Activated CD4-positive, alpha-beta T cell treated with anti-CD3 and anti-CD28 coated beads for 36 hours (primary cell): ENCODE measurements at regions not wholly inside any gene's neighbourhood (a gene's known extent, or its start where the extent isn't known, plus 50 kb on each side); places are given as distances from the start of the nearest gene placed in this dataset.

Experiments used
- ATAC-seq: fragments of 200-7000 bp; cut with Tn5 transposase; one replicate; pipeline ENCODE4 v1.10.0; 2021; ENCODE audit warnings: mild to moderate bottlenecking, moderate library complexity
- CTCF ChIA-PET: fragments of 350-600 bp; sonication (Branson Sonifier 250); formaldehyde crosslinking; loops from one replicate; lab custom pipeline; 2021; ENCODE audit warnings: antibody characterized with exemption; lab: Charles Lee
- POLR2A ChIA-PET: fragments of 350-600 bp; sonication (Branson Sonifier 250); formaldehyde crosslinking; loops from one replicate; lab custom pipeline; 2021; ENCODE audit warnings: antibody characterized with exemption, inconsistent platforms; lab: Charles Lee
- DNase-seq: peaks from one replicate; pipeline ENCODE4 v3.0.0-alpha.2; 2020
- H3K27ac Mint-ChIP-seq: one replicate; pipeline ENCODE4 v1.8.0; 2021; ENCODE audit warnings: mixed read lengths
- H3K27me3 Mint-ChIP-seq: one replicate; pipeline ENCODE4 v1.8.0; 2021; ENCODE audit warnings: mixed read lengths
- H3K36me3 Mint-ChIP-seq: one replicate; pipeline ENCODE4 v1.8.0; 2021; ENCODE audit warnings: low read depth, mixed read lengths
- H3K4me1 Mint-ChIP-seq: one replicate; pipeline ENCODE4 v1.8.0; 2021; ENCODE audit warnings: mixed read lengths
- H3K4me3 Mint-ChIP-seq: one replicate; pipeline ENCODE4 v1.8.0; 2021; ENCODE audit warnings: mild to moderate bottlenecking, moderate library complexity, mixed read lengths
- H3K9me3 Mint-ChIP-seq: one replicate; pipeline ENCODE4 v1.8.0; 2021; ENCODE audit warnings: low read depth, mixed read lengths
- intact Hi-C, 2 experiments: fragments of 100-400 bp; cut with DNase I in 1 of 2; cut with micrococcal nuclease in 1 of 2; formaldehyde crosslinking; loops; one replicate each; pipeline versions ENCODE4 v1.14.2 to v1.15.1; 2022 to 2024; cut with DNase I, micrococcal nuclease

- no peaks in the 10 kb centered on the region for H3K36me3 Mint-ChIP-seq
- peaks cover 3% of the 10 kb centered on the region for H3K9me3 Mint-ChIP-seq
- no peak for ATAC-seq
- H3K4me3 Mint-ChIP-seq = no peak overlapping the region
- ChIA-PET CTCF (no interaction called here), POLR2A (no interaction called here)
- H3K27ac Mint-ChIP-seq = no peak overlapping the region
- intact Hi-C loops = no loop called here
- H3K4me1 Mint-ChIP-seq = no peaks in the 10 kb centered on the region
- no peaks in the 10 kb centered on the region for H3K27me3 Mint-ChIP-seq
- no peak for DNase-seq
Observed at GRCh38 chr3:25338158-25338725, 89.8 kb upstream of the RARB start.

GRCh38 chr3:25339225-25339624, 88.8 kb upstream of the RARB start:
- intact Hi-C loops = no loop called here
- ATAC-seq (no peak), DNase-seq (no peak)
- ChIA-PET CTCF (no interaction called here), POLR2A (no interaction called here)
- H3K27me3 Mint-ChIP-seq = no peaks in the 10 kb centered on the region
- no peaks in the 10 kb centered on the region for H3K4me1 Mint-ChIP-seq
- H3K9me3 Mint-ChIP-seq = peaks cover 2% of the 10 kb centered on the region
- H3K36me3 Mint-ChIP-seq = no peaks in the 10 kb centered on the region
- no peak overlapping the region for H3K4me3 Mint-ChIP-seq
- no peak overlapping the region for H3K27ac Mint-ChIP-seq

GRCh38 chr3:25344670-25345069, 83.4 kb upstream of the RARB start:
- Mint-ChIP-seq H3K27me3 (no peaks in the 10 kb centered on the region), H3K9me3 (no peaks in the 10 kb centered on the region), H3K36me3 (no peaks in the 10 kb centered on the region), H3K4me3 (no peak overlapping the region), H3K27ac (no peak overlapping the region), H3K4me1 (no peaks in the 10 kb centered on the region)
- ChIA-PET POLR2A (no interaction called here), CTCF (interaction anchor here (0.7 kb wide), 1 partner anchor 12 kb away, joined by 3 read pairs; no protein-coding TSS in a partner anchor)
- intact Hi-C loops = no loop called here
- ATAC-seq (no peak), DNase-seq (no peak)

- intact Hi-C loops = no loop called here
- ChIA-PET CTCF (no interaction called here), POLR2A (no interaction called here)
- Mint-ChIP-seq H3K27ac (no peak overlapping the region), H3K4me3 (no peak overlapping the region), H3K27me3 (no peaks in the 10 kb centered on the region), H3K4me1 (no peaks in the 10 kb centered on the region), H3K36me3 (no peaks in the 10 kb centered on the region), H3K9me3 (no peaks in the 10 kb centered on the region)
- ATAC-seq (no peak), DNase-seq (no peak)
Observed at GRCh38 chr3:25349095-25349494, 79.0 kb upstream of the RARB start.

GRCh38 chr3:25349828-25350724, 78.0 kb upstream of the RARB start:
- H3K4me1 Mint-ChIP-seq = no peaks in the 10 kb centered on the region
- no peak overlapping the region for H3K27ac Mint-ChIP-seq
- DNase-seq = no peak

GRCh38 chr3:25350725-25351114, 77.3 kb upstream of the RARB start:
- no peaks in the 10 kb centered on the region for H3K27me3 Mint-ChIP-seq
- ChIA-PET POLR2A (no interaction called here), CTCF (interaction anchor here (0.7 kb wide), 1 partner anchor 1479 kb away, joined by 3 read pairs; no protein-coding TSS in a partner anchor)
- no peaks in the 10 kb centered on the region for H3K9me3 Mint-ChIP-seq
- H3K27ac Mint-ChIP-seq = no peak overlapping the region
- H3K4me3 Mint-ChIP-seq = no peak overlapping the region
- no peak for DNase-seq
- no peaks in the 10 kb centered on the region for H3K4me1 Mint-ChIP-seq
- intact Hi-C loops = no loop called here
- ATAC-seq = no peak
- no peaks in the 10 kb centered on the region for H3K36me3 Mint-ChIP-seq

More at GRCh38 chr3:25349828-25350724, 78.0 kb upstream of the RARB start:
- intact Hi-C loops = no loop called here
- Mint-ChIP-seq H3K9me3 (no peaks in the 10 kb centered on the region), H3K4me3 (no peak overlapping the region), H3K36me3 (no peaks in the 10 kb centered on the region), H3K27me3 (no peaks in the 10 kb centered on the region)
- CTCF ChIA-PET = interaction anchor here (0.7 kb wide), 2 partner anchors 90 to 1479 kb away, joined by 3 read pairs; no protein-coding TSS in a partner anchor
- ATAC-seq = no peak
- POLR2A ChIA-PET = no interaction called here

- DNase-seq (no peak), ATAC-seq (no peak)
- CTCF ChIA-PET = no interaction called here
- Mint-ChIP-seq H3K36me3 (no peaks in the 10 kb centered on the region), H3K27ac (no peak overlapping the region), H3K9me3 (peaks cover 2% of the 10 kb centered on the region), H3K27me3 (no peaks in the 10 kb centered on the region), H3K4me3 (no peak overlapping the region), H3K4me1 (no peaks in the 10 kb centered on the region)
- POLR2A ChIA-PET = no interaction called here
- intact Hi-C loops = no loop called here
Observed at GRCh38 chr3:25354071-25354470, 74.0 kb upstream of the RARB start.

GRCh38 chr3:25355034-25355885, 72.8 kb upstream of the RARB start:
- Mint-ChIP-seq H3K4me3 (no peak overlapping the region), H3K9me3 (peaks cover 2% of the 10 kb centered on the region), H3K36me3 (no peaks in the 10 kb centered on the region), H3K27me3 (no peaks in the 10 kb centered on the region), H3K27ac (no peak overlapping the region), H3K4me1 (no peaks in the 10 kb centered on the region)
- no peak for DNase-seq
- no peak for ATAC-seq
- intact Hi-C loops = no loop called here
- ChIA-PET POLR2A (no interaction called here), CTCF (interaction anchor here (1.1 kb wide), 1 partner anchor 19 kb away, joined by 3 read pairs; no protein-coding TSS in a partner anchor)

GRCh38 chr3:25355998-25356397, 72.1 kb upstream of the RARB start:
- no peak for ATAC-seq
- POLR2A ChIA-PET = no interaction called here
- no peaks in the 10 kb centered on the region for H3K4me1 Mint-ChIP-seq
- no peaks in the 10 kb centered on the region for H3K27me3 Mint-ChIP-seq
- DNase-seq = no peak
- CTCF ChIA-PET = interaction anchor here (1.1 kb wide), 2 partner anchors 12 to 18 kb away, joined by 3 read pairs; no protein-coding TSS in a partner anchor
- intact Hi-C loops = no loop called here
- no peaks in the 10 kb centered on the region for H3K36me3 Mint-ChIP-seq
- no peak overlapping the region for H3K27ac Mint-ChIP-seq
- H3K9me3 Mint-ChIP-seq = peaks cover 2% of the 10 kb centered on the region
- no peak overlapping the region for H3K4me3 Mint-ChIP-seq

- Mint-ChIP-seq H3K4me3 (no peak overlapping the region), H3K27me3 (peaks cover 2% of the 10 kb centered on the region), H3K27ac (no peak overlapping the region), H3K4me1 (no peaks in the 10 kb centered on the region), H3K9me3 (peaks cover 5% of the 10 kb centered on the region), H3K36me3 (no peaks in the 10 kb centered on the region)
- no peak for DNase-seq
- intact Hi-C loops = no loop called here
- CTCF ChIA-PET = no interaction called here
- POLR2A ChIA-PET = no interaction called here
- no peak for ATAC-seq
Observed at GRCh38 chr3:25362118-25362517, 65.9 kb upstream of the RARB start.

GRCh38 chr3:25365636-25366035, 62.4 kb upstream of the RARB start:
- intact Hi-C loops = no loop called here

More at GRCh38 chr3:25365636-25366035, 62.4 kb upstream of the RARB start:
- peaks cover 2% of the 10 kb centered on the region for H3K9me3 Mint-ChIP-seq
- ChIA-PET CTCF (no interaction called here), POLR2A (no interaction called here)
- no peak overlapping the region for H3K27ac Mint-ChIP-seq
- peaks cover 2% of the 10 kb centered on the region for H3K27me3 Mint-ChIP-seq
- H3K4me1 Mint-ChIP-seq = no peaks in the 10 kb centered on the region
- H3K4me3 Mint-ChIP-seq = no peak overlapping the region
- no peak for ATAC-seq
- no peaks in the 10 kb centered on the region for H3K36me3 Mint-ChIP-seq
- no peak for DNase-seq
